Fibroblast of peridontal ligament (primary cell): ENCODE measurements at regions not wholly inside any gene's neighbourhood (a gene's known extent, or its start where the extent isn't known, plus 50 kb on each side); places are given as distances from the start of the nearest gene placed in this dataset.
"Not testable (repeated sequence)": the region's sequence is repeated elsewhere in the genome, so short reads cannot be mapped to it uniquely, and the experiment has no call there.

Source experiments
- DNase-seq: peaks from one replicate; pipeline ENCODE4 v3.0.0-alpha.2; 2010; ENCODE audit errors: extremely low read depth

- no peak for DNase-seq
Measured at GRCh38 chrX:74180716-74181115, 123.3 kb upstream of the ZCCHC13 start.

GRCh38 chrX:74179990-74180389, 124.0 kb upstream of the ZCCHC13 start:
- DNase-seq: no peak

- no peak for DNase-seq
Measured at GRCh38 chrX:74179499-74179898, 124.5 kb upstream of the ZCCHC13 start.

GRCh38 chrX:74179071-74179470, 124.9 kb upstream of the ZCCHC13 start:
- DNase-seq: peak; percentile 67

GRCh38 chrX:74178536-74178935, 125.4 kb upstream of the ZCCHC13 start:
- DNase-seq: no peak

GRCh38 chrX:74171465-74171864, 132.5 kb upstream of the ZCCHC13 start:
- DNase-seq: no peak

GRCh38 chrX:74162199-74162598, 141.8 kb upstream of the ZCCHC13 start:
- DNase-seq: no peak

- DNase-seq: no peak
Measured at GRCh38 chrX:74160816-74161215, 143.2 kb upstream of the ZCCHC13 start.

GRCh38 chrX:74160358-74160757, 143.6 kb upstream of the ZCCHC13 start:
- peak; percentile 1 for DNase-seq

- DNase-seq: no peak
Measured at GRCh38 chrX:74147439-74147838, 156.5 kb upstream of the ZCCHC13 start.

GRCh38 chrX:74138943-74139342, 165.0 kb upstream of the ZCCHC13 start:
- DNase-seq: no peak

- DNase-seq: peak; percentile 78
Measured at GRCh38 chrX:74133156-74133796, 170.7 kb upstream of the ZCCHC13 start.

- DNase-seq: no peak
Measured at GRCh38 chrX:74132280-74132679, 171.7 kb upstream of the ZCCHC13 start.

- peak; percentile 12 for DNase-seq
Measured at GRCh38 chrX:74119016-74119910, 184.7 kb upstream of the ZCCHC13 start.

- DNase-seq: no peak
Measured at GRCh38 chrX:74117962-74118902, 185.7 kb upstream of the ZCCHC13 start.

GRCh38 chrX:74111245-74111644, 192.7 kb upstream of the ZCCHC13 start:
- DNase-seq: no peak

- no peak for DNase-seq
Measured at GRCh38 chrX:74107666-74108065, 196.3 kb upstream of the ZCCHC13 start.

- peak; percentile 2 for DNase-seq
Measured at GRCh38 chrX:74104356-74105015, 199.5 kb upstream of the ZCCHC13 start.

- not testable (repeated sequence) for DNase-seq
Measured at GRCh38 chrX:74098407-74098806, 205.6 kb upstream of the ZCCHC13 start.

GRCh38 chrX:74090049-74090448, 213.9 kb upstream of the ZCCHC13 start:
- DNase-seq: no peak

GRCh38 chrX:74085642-74086236, 218.2 kb upstream of the ZCCHC13 start:
- DNase-seq: no peak
